Body of pancreas (tissue), 4 donors: ENCODE measurements at regions not wholly inside any gene's neighbourhood (a gene's known extent, or its start where the extent isn't known, plus 50 kb on each side); places are given as distances from the start of the nearest gene placed in this dataset.

Experiments used
- POLR2A ChIP-seq, 3 donors: fragments of 450-650 bp; IDR thresholded peaks; one replicate each; pipeline ENCODE4 v1.6.1; 2016; ENCODE audit warnings: antibody characterized with exemption in 3 of 3, mild to moderate bottlenecking in 2 of 3
- TF ChIP-seq, protein P1 (sequence below), 7 experiments: fragments of 450-650 bp in 4 of 7; fragments of 200-600 bp in 3 of 7; sonication (generic) in 3 of 7; IDR thresholded peaks; one replicate each; pipeline ENCODE4 v1.5.1; 2016 to 2019; ENCODE audit warnings: antibody characterized with exemption in 7 of 7

DNA sequence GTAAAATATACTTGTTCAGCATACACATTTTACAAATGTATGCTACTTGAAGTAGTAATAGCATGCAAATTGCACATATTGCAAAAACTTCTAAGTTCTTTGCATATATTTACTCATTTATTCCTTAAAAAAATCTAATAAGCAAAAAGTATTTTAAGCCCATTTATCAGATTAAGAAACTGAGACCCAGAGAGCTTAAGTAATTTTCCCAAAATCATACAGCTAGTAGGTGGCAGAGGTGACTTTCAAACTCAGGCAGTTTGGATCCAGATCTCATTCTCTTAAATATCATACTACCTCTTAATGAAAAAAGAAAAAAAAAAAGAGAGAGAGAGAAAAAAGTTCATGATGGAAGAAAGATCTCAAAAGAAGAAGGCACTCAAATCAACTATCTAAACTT lies 157.9 kb downstream of the RPS12 start:
- TF ChIP-seq, protein P1, sequence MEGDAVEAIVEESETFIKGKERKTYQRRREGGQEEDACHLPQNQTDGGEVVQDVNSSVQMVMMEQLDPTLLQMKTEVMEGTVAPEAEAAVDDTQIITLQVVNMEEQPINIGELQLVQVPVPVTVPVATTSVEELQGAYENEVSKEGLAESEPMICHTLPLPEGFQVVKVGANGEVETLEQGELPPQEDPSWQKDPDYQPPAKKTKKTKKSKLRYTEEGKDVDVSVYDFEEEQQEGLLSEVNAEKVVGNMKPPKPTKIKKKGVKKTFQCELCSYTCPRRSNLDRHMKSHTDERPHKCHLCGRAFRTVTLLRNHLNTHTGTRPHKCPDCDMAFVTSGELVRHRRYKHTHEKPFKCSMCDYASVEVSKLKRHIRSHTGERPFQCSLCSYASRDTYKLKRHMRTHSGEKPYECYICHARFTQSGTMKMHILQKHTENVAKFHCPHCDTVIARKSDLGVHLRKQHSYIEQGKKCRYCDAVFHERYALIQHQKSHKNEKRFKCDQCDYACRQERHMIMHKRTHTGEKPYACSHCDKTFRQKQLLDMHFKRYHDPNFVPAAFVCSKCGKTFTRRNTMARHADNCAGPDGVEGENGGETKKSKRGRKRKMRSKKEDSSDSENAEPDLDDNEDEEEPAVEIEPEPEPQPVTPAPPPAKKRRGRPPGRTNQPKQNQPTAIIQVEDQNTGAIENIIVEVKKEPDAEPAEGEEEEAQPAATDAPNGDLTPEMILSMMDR (IDR thresholded peaks at IDR 0.05): no peak
- no peak for TF ChIP-seq POLR2A (IDR thresholded peaks at IDR 0.05)
